HL-60 (cell line): ENCODE measurements at regions not wholly inside any gene's neighbourhood (a gene's known extent, or its start where the extent isn't known, plus 50 kb on each side); places are given as distances from the start of the nearest gene placed in this dataset.

Experiments used
- CTCF ChIP-seq: IDR thresholded peaks from one replicate; pipeline ENCODE4 v1.5.1; 2011; ENCODE audit warnings: low read length, control low read depth, inconsistent platforms; ENCODE audit not compliant: insufficient read depth
- GABPA ChIP-seq: IDR thresholded peaks from 2 replicates; pipeline ENCODE4 v1.6.1; 2012; ENCODE audit warnings: low read depth
- POLR2AphosphoS5 ChIP-seq: IDR thresholded peaks from 2 replicates; pipeline ENCODE4 v1.6.1; 2012; ENCODE audit warnings: low read depth
- SPI1 ChIP-seq: IDR thresholded peaks from 2 replicates; pipeline ENCODE4 v1.6.1; 2012; ENCODE audit warnings: low read depth, mild to moderate bottlenecking, borderline replicate concordance

GRCh38 chr14:56995010-56995409, 184.7 kb upstream of the OTX2 start:
- TF ChIP-seq CTCF (no peak), POLR2AphosphoS5 (no peak), GABPA (no peak), SPI1 (no peak)
